ENCODE measurements at regions not wholly inside any gene's neighbourhood (a gene's known extent, or its start where the extent isn't known, plus 50 kb on each side); places are given as distances from the start of the nearest gene placed in this dataset.

DNA sequence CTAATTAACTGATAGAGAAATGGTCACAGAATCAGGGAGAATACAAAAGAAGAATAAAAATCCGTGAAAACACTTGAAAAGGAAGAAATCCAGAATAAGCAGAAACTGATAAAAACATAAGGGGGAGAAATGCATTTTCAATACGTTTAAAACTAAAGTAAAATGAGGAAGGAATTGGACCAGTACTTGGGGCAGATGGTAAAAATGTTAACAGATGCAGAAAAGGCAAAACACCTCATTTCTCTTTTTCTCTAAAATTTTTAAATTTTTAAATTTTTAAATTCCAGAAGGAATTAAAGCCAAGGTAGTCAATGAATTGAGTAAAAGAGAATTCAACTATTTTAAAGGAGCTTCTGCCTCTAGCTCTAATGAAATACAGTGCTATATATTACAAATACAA lies 353.9 kb downstream of the METTL4 start:
- DNase-seq: no peak
- Histone ChIP-seq H3K4me3 (ENCODE audit: insufficient read depth, low read depth, low read length, poor library complexity, severe bottlenecking) (no peak overlapping the region), H3K9me3 (ENCODE audit: control insufficient read depth, low read length) (no peaks in the 10 kb centered on the region)

GRCh38 chr18:2218101-2218500 lies 353.2 kb downstream of the METTL4 start:
- H3K4me1 ChIP-seq (ENCODE audit: control insufficient read depth, insufficient read depth, low read length, poor library complexity, severe bottlenecking): no peaks in the 10 kb centered on the region
- H3K4me3 ChIP-seq (ENCODE audit: insufficient read depth, low read depth, low read length, poor library complexity, severe bottlenecking): no peak overlapping the region
- no peak for DNase-seq
- no peaks in the 10 kb centered on the region for H3K9me3 ChIP-seq (ENCODE audit: control insufficient read depth, low read length)
- no peak overlapping the region for H3K27ac ChIP-seq (ENCODE audit: insufficient read depth, low read length, poor library complexity, severe bottlenecking)
- no peaks in the 10 kb centered on the region for H3K27me3 ChIP-seq (replicated peaks; ENCODE audit: control insufficient read depth, insufficient read depth, low read length, poor library complexity, severe bottlenecking)
- H3K36me3 ChIP-seq (ENCODE audit: control insufficient read depth, insufficient read depth, low read length): no peaks in the 10 kb centered on the region

More for the DNA sequence above, 353.9 kb downstream of the METTL4 start:
- Histone ChIP-seq H3K4me1 (ENCODE audit: control insufficient read depth, insufficient read depth, low read length, poor library complexity, severe bottlenecking) (no peaks in the 10 kb centered on the region), H3K36me3 (ENCODE audit: control insufficient read depth, insufficient read depth, low read length) (no peaks in the 10 kb centered on the region), H3K27ac (ENCODE audit: insufficient read depth, low read length, poor library complexity, severe bottlenecking) (no peak overlapping the region), H3K27me3 (replicated peaks; ENCODE audit: control insufficient read depth, insufficient read depth, low read length, poor library complexity, severe bottlenecking) (no peaks in the 10 kb centered on the region)

GRCh38 chr18:2219706-2220105 lies 351.6 kb downstream of the METTL4 start:
- DNase-seq: no peak

GRCh38 chr18:2222270-2223185 lies 348.8 kb downstream of the METTL4 start:
- no peaks in the 10 kb centered on the region for H3K27me3 ChIP-seq (replicated peaks; ENCODE audit: control insufficient read depth, insufficient read depth, low read length, poor library complexity, severe bottlenecking)
- no peak for DNase-seq
- no peak overlapping the region for H3K4me3 ChIP-seq (ENCODE audit: insufficient read depth, low read depth, low read length, poor library complexity, severe bottlenecking)
- no peaks in the 10 kb centered on the region for H3K9me3 ChIP-seq (ENCODE audit: control insufficient read depth, low read length)
- no peaks in the 10 kb centered on the region for H3K4me1 ChIP-seq (ENCODE audit: control insufficient read depth, insufficient read depth, low read length, poor library complexity, severe bottlenecking)
- H3K36me3 ChIP-seq (ENCODE audit: control insufficient read depth, insufficient read depth, low read length): no peaks in the 10 kb centered on the region
- H3K27ac ChIP-seq (ENCODE audit: insufficient read depth, low read length, poor library complexity, severe bottlenecking): no peak overlapping the region

More at GRCh38 chr18:2219706-2220105, 351.6 kb downstream of the METTL4 start:
- H3K4me3 ChIP-seq (ENCODE audit: insufficient read depth, low read depth, low read length, poor library complexity, severe bottlenecking): no peak overlapping the region
- no peaks in the 10 kb centered on the region for H3K4me1 ChIP-seq (ENCODE audit: control insufficient read depth, insufficient read depth, low read length, poor library complexity, severe bottlenecking)
- H3K9me3 ChIP-seq (ENCODE audit: control insufficient read depth, low read length): no peaks in the 10 kb centered on the region
- no peak overlapping the region for H3K27ac ChIP-seq (ENCODE audit: insufficient read depth, low read length, poor library complexity, severe bottlenecking)
- H3K36me3 ChIP-seq (ENCODE audit: control insufficient read depth, insufficient read depth, low read length): no peaks in the 10 kb centered on the region
- H3K27me3 ChIP-seq (replicated peaks; ENCODE audit: control insufficient read depth, insufficient read depth, low read length, poor library complexity, severe bottlenecking): no peaks in the 10 kb centered on the region

- Histone ChIP-seq H3K4me3 (ENCODE audit: insufficient read depth, low read depth, low read length, poor library complexity, severe bottlenecking) (no peak overlapping the region), H3K4me1 (ENCODE audit: control insufficient read depth, insufficient read depth, low read length, poor library complexity, severe bottlenecking) (no peaks in the 10 kb centered on the region), H3K36me3 (ENCODE audit: control insufficient read depth, insufficient read depth, low read length) (no peaks in the 10 kb centered on the region), H3K27me3 (replicated peaks; ENCODE audit: control insufficient read depth, insufficient read depth, low read length, poor library complexity, severe bottlenecking) (no peaks in the 10 kb centered on the region), H3K9me3 (ENCODE audit: control insufficient read depth, low read length) (no peaks in the 10 kb centered on the region), H3K27ac (ENCODE audit: insufficient read depth, low read length, poor library complexity, severe bottlenecking) (no peak overlapping the region)
- no peak for DNase-seq
These were observed 347.9 kb downstream of the METTL4 start for GRCh38 chr18:2223449-2223848.

DNA sequence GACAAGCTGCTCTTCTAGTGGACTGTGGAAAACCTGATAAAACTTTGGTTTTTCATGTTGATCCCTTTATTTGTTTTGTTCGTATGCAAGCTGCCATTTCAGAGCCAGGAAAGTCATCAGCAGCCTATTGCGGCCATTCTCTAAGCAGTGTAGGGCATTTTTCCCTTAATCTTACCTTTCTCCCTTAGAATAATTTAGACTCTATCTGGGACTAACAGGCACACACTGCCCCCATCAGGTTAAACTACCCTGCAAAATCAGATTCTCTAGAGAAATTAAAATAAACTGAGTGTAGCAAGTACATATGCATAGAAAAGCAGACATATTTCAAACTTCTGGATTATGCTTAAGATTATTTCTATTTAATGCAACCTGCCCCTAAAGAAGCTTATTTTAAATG lies 347.5 kb downstream of the METTL4 start:
- H3K27me3 ChIP-seq (replicated peaks; ENCODE audit: control insufficient read depth, insufficient read depth, low read length, poor library complexity, severe bottlenecking): no peaks in the 10 kb centered on the region
- H3K4me3 ChIP-seq (ENCODE audit: insufficient read depth, low read depth, low read length, poor library complexity, severe bottlenecking): no peak overlapping the region
- no peak for DNase-seq
- H3K4me1 ChIP-seq (ENCODE audit: control insufficient read depth, insufficient read depth, low read length, poor library complexity, severe bottlenecking): no peaks in the 10 kb centered on the region
- no peaks in the 10 kb centered on the region for H3K36me3 ChIP-seq (ENCODE audit: control insufficient read depth, insufficient read depth, low read length)
- no peak overlapping the region for H3K27ac ChIP-seq (ENCODE audit: insufficient read depth, low read length, poor library complexity, severe bottlenecking)
- no peaks in the 10 kb centered on the region for H3K9me3 ChIP-seq (ENCODE audit: control insufficient read depth, low read length)

DNA sequence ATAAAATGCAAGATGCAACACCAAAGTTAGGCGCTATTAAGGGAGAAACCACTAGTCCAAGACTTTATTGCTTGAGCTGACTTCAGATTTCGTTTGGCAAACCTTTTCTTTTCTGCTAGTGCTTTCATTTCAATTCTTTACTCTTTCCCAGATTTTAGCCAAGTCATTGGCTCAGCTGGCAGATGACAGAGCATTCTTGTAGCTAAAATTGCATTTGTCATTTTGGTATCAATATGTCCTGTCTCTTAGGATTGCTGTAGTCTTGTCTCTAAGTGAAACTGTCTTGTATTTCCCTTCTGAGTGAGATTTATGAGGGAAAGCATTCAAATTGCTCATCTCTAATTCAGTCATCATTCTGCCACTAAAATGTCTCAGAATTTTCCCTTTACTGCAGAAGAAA lies 335.1 kb downstream of the METTL4 start:
- no peaks in the 10 kb centered on the region for H3K36me3 ChIP-seq (ENCODE audit: control insufficient read depth, insufficient read depth, low read length)
- no peaks in the 10 kb centered on the region for H3K4me1 ChIP-seq (ENCODE audit: control insufficient read depth, insufficient read depth, low read length, poor library complexity, severe bottlenecking)
- H3K27ac ChIP-seq (ENCODE audit: insufficient read depth, low read length, poor library complexity, severe bottlenecking): no peak overlapping the region
- H3K27me3 ChIP-seq (replicated peaks; ENCODE audit: control insufficient read depth, insufficient read depth, low read length, poor library complexity, severe bottlenecking): no peaks in the 10 kb centered on the region
- H3K9me3 ChIP-seq (ENCODE audit: control insufficient read depth, low read length): no peaks in the 10 kb centered on the region
- DNase-seq: no peak
- no peak overlapping the region for H3K4me3 ChIP-seq (ENCODE audit: insufficient read depth, low read depth, low read length, poor library complexity, severe bottlenecking)

GRCh38 chr18:2237706-2238105 lies 333.6 kb downstream of the METTL4 start:
- Histone ChIP-seq H3K9me3 (ENCODE audit: control insufficient read depth, low read length) (no peaks in the 10 kb centered on the region), H3K27me3 (replicated peaks; ENCODE audit: control insufficient read depth, insufficient read depth, low read length, poor library complexity, severe bottlenecking) (no peaks in the 10 kb centered on the region), H3K4me3 (ENCODE audit: insufficient read depth, low read depth, low read length, poor library complexity, severe bottlenecking) (no peak overlapping the region), H3K4me1 (ENCODE audit: control insufficient read depth, insufficient read depth, low read length, poor library complexity, severe bottlenecking) (no peaks in the 10 kb centered on the region), H3K27ac (ENCODE audit: insufficient read depth, low read length, poor library complexity, severe bottlenecking) (no peak overlapping the region), H3K36me3 (ENCODE audit: control insufficient read depth, insufficient read depth, low read length) (no peaks in the 10 kb centered on the region)
- DNase-seq: no peak

DNA sequence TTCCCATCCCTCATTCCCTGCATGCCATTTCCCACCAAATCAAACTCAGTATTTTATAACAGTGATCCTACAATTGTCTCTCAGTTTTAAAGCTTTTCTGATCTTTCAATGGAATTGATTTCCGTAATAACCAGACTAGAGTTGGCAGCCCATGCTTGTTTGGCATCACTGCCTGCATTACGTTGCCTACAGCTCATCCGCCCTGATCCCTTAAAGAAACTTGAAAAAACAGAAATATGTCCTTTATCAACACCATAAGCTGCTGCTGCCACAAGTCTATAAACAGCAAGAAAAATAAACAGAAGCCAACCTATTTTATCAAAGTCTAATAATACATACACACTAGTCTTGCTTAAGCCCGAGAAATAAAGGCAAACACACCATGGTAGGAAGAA lies 331.0 kb downstream of the METTL4 start:
- H3K36me3 ChIP-seq (ENCODE audit: control insufficient read depth, insufficient read depth, low read length): no peaks in the 10 kb centered on the region

GRCh38 chr18:2244641-2245040 lies 326.7 kb downstream of the METTL4 start:
- no peaks in the 10 kb centered on the region for H3K9me3 ChIP-seq (ENCODE audit: control insufficient read depth, low read length)
- H3K27me3 ChIP-seq (replicated peaks; ENCODE audit: control insufficient read depth, insufficient read depth, low read length, poor library complexity, severe bottlenecking): no peaks in the 10 kb centered on the region
- H3K27ac ChIP-seq (ENCODE audit: insufficient read depth, low read length, poor library complexity, severe bottlenecking): no peak overlapping the region
- no peak overlapping the region for H3K4me3 ChIP-seq (ENCODE audit: insufficient read depth, low read depth, low read length, poor library complexity, severe bottlenecking)
- no peaks in the 10 kb centered on the region for H3K4me1 ChIP-seq (ENCODE audit: control insufficient read depth, insufficient read depth, low read length, poor library complexity, severe bottlenecking)
- no peak for DNase-seq
- H3K36me3 ChIP-seq (ENCODE audit: control insufficient read depth, insufficient read depth, low read length): no peaks in the 10 kb centered on the region

More for the DNA sequence above, 331.0 kb downstream of the METTL4 start:
- Histone ChIP-seq H3K9me3 (ENCODE audit: control insufficient read depth, low read length) (no peaks in the 10 kb centered on the region), H3K27me3 (replicated peaks; ENCODE audit: control insufficient read depth, insufficient read depth, low read length, poor library complexity, severe bottlenecking) (no peaks in the 10 kb centered on the region), H3K27ac (ENCODE audit: insufficient read depth, low read length, poor library complexity, severe bottlenecking) (no peak overlapping the region), H3K4me1 (ENCODE audit: control insufficient read depth, insufficient read depth, low read length, poor library complexity, severe bottlenecking) (no peaks in the 10 kb centered on the region), H3K4me3 (ENCODE audit: insufficient read depth, low read depth, low read length, poor library complexity, severe bottlenecking) (no peak overlapping the region)
- DNase-seq: no peak
